ENCODE measurements at regions not wholly inside any gene's neighbourhood (a gene's known extent, or its start where the extent isn't known, plus 50 kb on each side); places are given as distances from the start of the nearest gene placed in this dataset.

DNA sequence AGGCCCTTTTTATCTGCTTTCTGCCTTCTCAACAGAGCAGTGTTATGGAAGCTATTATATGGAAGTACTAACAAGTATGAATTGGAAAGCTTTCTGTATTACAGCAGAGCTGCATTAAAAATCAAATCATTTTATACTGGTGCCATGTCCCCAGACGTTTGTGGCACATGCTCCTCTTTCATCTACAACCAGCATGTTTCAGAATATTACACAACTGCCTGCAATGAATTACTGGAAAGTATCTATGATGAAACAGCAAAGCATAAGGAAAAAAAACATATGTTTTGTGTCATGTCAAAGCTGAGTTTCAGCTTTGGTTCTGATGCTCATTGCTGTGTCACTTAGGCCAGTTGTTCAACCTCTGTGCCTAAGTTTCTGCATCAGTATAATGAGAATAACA lies 576.8 kb downstream of the GBA3 start:
- Histone ChIP-seq H3K9me3 (no peaks in the 10 kb centered on the region), H3K27me3 (ENCODE audit: insufficient read depth in 3 of 3, low read length in 2 of 3) (no peaks in the 10 kb centered on the region), H3K36me3 (ENCODE audit: insufficient read depth in 1 of 2, low read depth in 1 of 2) (no peaks in the 10 kb centered on the region), H3K4me3 (no peak overlapping the region), H3K4me1 (no peaks in the 10 kb centered on the region), H3K27ac (no peak overlapping the region)
- TF ChIP-seq, protein P1, sequence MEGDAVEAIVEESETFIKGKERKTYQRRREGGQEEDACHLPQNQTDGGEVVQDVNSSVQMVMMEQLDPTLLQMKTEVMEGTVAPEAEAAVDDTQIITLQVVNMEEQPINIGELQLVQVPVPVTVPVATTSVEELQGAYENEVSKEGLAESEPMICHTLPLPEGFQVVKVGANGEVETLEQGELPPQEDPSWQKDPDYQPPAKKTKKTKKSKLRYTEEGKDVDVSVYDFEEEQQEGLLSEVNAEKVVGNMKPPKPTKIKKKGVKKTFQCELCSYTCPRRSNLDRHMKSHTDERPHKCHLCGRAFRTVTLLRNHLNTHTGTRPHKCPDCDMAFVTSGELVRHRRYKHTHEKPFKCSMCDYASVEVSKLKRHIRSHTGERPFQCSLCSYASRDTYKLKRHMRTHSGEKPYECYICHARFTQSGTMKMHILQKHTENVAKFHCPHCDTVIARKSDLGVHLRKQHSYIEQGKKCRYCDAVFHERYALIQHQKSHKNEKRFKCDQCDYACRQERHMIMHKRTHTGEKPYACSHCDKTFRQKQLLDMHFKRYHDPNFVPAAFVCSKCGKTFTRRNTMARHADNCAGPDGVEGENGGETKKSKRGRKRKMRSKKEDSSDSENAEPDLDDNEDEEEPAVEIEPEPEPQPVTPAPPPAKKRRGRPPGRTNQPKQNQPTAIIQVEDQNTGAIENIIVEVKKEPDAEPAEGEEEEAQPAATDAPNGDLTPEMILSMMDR (IDR thresholded peaks at IDR 0.05), result no peak
- intact Hi-C loops (cut with DNase I), result no loop called here
- 17 to 36% (median 17%) methylated on average over 1 of the region's 1 CpG for WGBS, 3 donors
- no peak for ATAC-seq
- no peak for DNase-seq

DNA sequence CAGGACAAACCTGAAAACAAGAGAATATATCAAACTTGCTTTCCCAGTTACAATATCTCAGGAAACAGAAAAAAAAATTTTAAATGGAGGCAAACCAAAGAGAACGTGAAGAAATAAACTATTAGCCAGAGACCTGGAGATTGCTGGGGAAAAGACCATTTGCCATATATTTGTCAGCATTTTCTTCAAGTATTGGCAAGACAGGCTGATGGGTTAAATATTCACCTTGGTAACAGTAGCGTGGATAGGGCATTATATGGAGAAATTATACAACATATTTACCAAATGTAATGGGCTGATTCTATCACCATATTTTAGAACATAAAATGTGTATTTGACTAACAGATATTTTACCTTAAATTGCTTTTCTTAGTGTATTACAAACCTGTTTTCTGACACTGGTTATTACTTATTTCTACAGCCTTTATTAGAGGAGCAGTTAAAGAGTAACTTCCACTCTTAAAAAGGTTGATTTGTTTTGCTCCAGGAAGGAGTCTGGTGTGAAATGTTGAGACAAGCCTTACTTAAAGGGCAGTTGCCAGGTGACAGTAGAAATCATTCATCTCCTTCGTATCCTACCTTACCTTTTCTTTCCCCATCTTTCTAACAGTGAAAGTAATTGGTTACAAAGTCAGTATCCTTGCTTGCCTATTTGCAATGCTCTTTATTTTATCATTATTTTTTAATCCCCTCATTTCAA lies 575.5 kb downstream of the GBA3 start:
- intact Hi-C loops (cut with DNase I), result no loop called here
- Histone ChIP-seq H3K27me3 (ENCODE audit: insufficient read depth in 3 of 3, low read length in 2 of 3) (no peaks in the 10 kb centered on the region), H3K4me3 (no peak overlapping the region), H3K27ac (no peak overlapping the region), H3K4me1 (no peaks in the 10 kb centered on the region), H3K36me3 (ENCODE audit: insufficient read depth in 1 of 2, low read depth in 1 of 2) (no peaks in the 10 kb centered on the region), H3K9me3 (no peaks in the 10 kb centered on the region)
- WGBS, 3 donors, result 80 to 83% (median 83%) methylated on average over 3 of the region's 3 CpGs
- TF ChIP-seq, protein P1 (IDR thresholded peaks at IDR 0.05), result no peak
- ATAC-seq (no peak), DNase-seq (no peak)

DNA sequence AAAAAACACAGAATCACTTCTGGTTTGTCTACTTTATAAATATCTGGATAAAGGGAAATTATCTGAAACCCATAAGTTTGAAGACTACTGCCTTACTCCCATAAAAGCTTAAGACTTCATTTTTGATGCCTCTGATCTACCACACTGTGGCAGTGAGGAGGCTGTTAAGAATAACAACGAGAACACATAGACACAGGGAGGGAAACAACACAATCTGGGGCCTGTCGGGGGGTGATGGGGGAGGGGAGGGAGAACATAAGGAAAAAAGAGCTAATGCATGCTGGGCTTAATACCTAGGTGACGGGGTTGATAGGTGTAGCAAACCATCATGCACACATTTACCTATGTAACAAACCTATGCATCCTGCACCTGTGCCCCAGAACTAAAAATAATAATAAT lies 573.7 kb downstream of the GBA3 start:
- H3K9me3 ChIP-seq, result no peaks in the 10 kb centered on the region
- H3K36me3 ChIP-seq (ENCODE audit: insufficient read depth in 1 of 2, low read depth in 1 of 2), result no peaks in the 10 kb centered on the region
- intact Hi-C loops (cut with DNase I), result no loop called here
- H3K27ac ChIP-seq, result no peak overlapping the region
- no peak overlapping the region for H3K4me3 ChIP-seq
- H3K27me3 ChIP-seq (ENCODE audit: insufficient read depth in 3 of 3, low read length in 2 of 3), result no peaks in the 10 kb centered on the region
- no peaks in the 10 kb centered on the region for H3K4me1 ChIP-seq
- TF ChIP-seq, protein P1 (IDR thresholded peaks at IDR 0.05), result no peak
- no peak for ATAC-seq
- DNase-seq, result no peak
- 52 to 59% (median 59%) methylated on average over 3 of the region's 3 CpGs for WGBS, 3 donors

DNA sequence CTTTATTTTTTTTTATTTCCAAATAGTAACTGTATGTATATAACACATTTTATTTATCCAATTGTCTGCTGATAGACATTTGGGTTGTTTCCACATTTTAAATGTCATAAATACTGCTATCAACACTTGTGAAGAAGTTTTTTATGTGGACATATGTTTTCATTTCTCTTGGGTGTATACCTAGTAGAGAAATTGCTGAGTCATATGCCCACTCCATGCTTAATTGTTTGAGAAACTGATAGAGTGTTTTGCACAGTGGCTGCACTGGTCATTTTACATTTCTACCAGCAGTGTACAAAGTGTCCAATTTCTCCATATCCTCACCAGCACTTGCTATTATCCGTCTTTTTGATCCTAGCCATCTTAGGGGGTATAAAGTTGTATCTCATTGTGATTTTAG lies 567.8 kb downstream of the GBA3 start:
- 92 to 93% (median 93%) methylated on average over 1 of the region's 1 CpG for WGBS, 3 donors

More for the DNA sequence above, 567.8 kb downstream of the GBA3 start:
- Histone ChIP-seq H3K36me3 (ENCODE audit: insufficient read depth in 1 of 2, low read depth in 1 of 2) (no peaks in the 10 kb centered on the region), H3K27me3 (ENCODE audit: insufficient read depth in 3 of 3, low read length in 2 of 3) (no peaks in the 10 kb centered on the region), H3K9me3 (no peaks in the 10 kb centered on the region), H3K27ac (no peak overlapping the region), H3K4me1 (no peaks in the 10 kb centered on the region), H3K4me3 (no peak overlapping the region)
- ATAC-seq, result no peak
- intact Hi-C loops (cut with DNase I), result no loop called here
- DNase-seq, result no peak
- TF ChIP-seq, protein P1 (IDR thresholded peaks at IDR 0.05), result no peak

Data from psoas muscle (tissue), 7 donors.